Activated CD4-positive, alpha-beta memory T cell treated with anti-CD3 and anti-CD28 coated beads, Interleukin-2, amount 10 ng/mL, durations not matched to agents 7 days and 5 days (primary cell): ENCODE measurements at regions not wholly inside any gene's neighbourhood (a gene's known extent, or its start where the extent isn't known, plus 50 kb on each side); places are given as distances from the start of the nearest gene placed in this dataset.

Experiments
- CTCF ChIA-PET: fragments of 350-600 bp; sonication (Branson Sonifier 250); formaldehyde crosslinking; loops from one replicate; lab custom pipeline; 2021; ENCODE audit warnings: antibody characterized with exemption, inconsistent platforms; lab: Charles Lee
- POLR2A ChIA-PET: fragments of 350-600 bp; sonication (Branson Sonifier 250); formaldehyde crosslinking; loops from one replicate; lab custom pipeline; 2021; ENCODE audit warnings: antibody characterized with exemption; lab: Charles Lee
- DNase-seq: peaks from one replicate; pipeline ENCODE4 v3.0.0-alpha.2; 2020
- H3K27ac Mint-ChIP-seq: one replicate; pipeline ENCODE4 v1.8.0; 2021; ENCODE audit warnings: mild to moderate bottlenecking, mixed read lengths
- H3K27me3 Mint-ChIP-seq: one replicate; pipeline ENCODE4 v1.8.0; 2021; ENCODE audit warnings: mixed read lengths
- H3K36me3 Mint-ChIP-seq: one replicate; pipeline ENCODE4 v1.8.0; 2021; ENCODE audit warnings: low read depth, mixed read lengths
- H3K4me1 Mint-ChIP-seq: one replicate; pipeline ENCODE4 v1.8.0; 2021; ENCODE audit warnings: mixed read lengths
- H3K4me3 Mint-ChIP-seq: one replicate; pipeline ENCODE4 v1.8.0; 2021; ENCODE audit warnings: mild to moderate bottlenecking, mixed read lengths
- H3K9me3 Mint-ChIP-seq: one replicate; pipeline ENCODE4 v1.8.0; 2021; ENCODE audit warnings: mixed read lengths

DNA sequence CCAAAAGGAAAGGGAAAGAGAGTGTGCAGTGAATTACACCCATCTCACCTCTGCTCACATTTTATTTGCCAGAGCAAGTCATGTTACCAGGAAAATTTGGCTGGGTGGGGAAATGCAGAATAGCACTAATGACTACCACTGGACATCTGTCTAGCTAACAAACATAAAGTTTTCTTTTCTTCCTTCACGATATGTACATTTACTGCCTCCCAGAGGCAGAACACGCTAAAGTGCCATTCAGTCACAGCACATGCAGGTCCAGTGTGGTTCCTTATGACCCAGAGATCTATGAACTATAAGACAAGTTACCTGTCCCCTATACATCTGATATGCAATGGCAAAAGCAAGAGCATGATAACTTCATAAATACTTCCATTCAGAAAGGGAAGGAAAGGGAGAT, 194.1 kb downstream of the OGFRL1 start:
- Mint-ChIP-seq H3K9me3 (no peaks in the 10 kb centered on the region), H3K36me3 (no peaks in the 10 kb centered on the region), H3K4me1 (no peaks in the 10 kb centered on the region), H3K27me3 (peaks cover 4% of the 10 kb centered on the region), H3K27ac (no peak overlapping the region), H3K4me3 (no peak overlapping the region)
- no peak for DNase-seq
- ChIA-PET POLR2A (no interaction called here), CTCF (no interaction called here)

DNA sequence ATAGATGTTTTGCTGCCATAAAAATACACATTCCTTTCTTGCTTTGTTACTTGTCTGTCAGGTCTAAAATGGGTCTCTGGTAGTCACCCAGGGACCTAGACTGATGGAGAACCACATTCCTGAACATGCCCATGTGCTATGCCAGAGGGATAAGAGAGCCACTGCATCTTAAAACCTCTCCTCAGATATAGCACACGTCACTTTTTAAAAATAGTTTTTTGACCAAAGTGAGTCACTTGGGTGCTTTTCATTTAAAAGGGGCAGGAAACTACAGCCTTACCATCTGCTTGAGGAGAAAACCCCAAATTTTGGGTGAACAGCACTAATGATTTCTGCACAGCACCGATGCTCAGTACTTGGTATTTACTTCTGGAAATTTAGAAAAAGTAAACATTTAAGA, 197.8 kb downstream of the OGFRL1 start:
- no peak overlapping the region for H3K27ac Mint-ChIP-seq
- DNase-seq, result no peak
- H3K4me3 Mint-ChIP-seq, result no peak overlapping the region
- H3K36me3 Mint-ChIP-seq, result no peaks in the 10 kb centered on the region
- H3K9me3 Mint-ChIP-seq, result no peaks in the 10 kb centered on the region
- ChIA-PET CTCF (no interaction called here), POLR2A (no interaction called here)
- H3K27me3 Mint-ChIP-seq, result peaks cover 3% of the 10 kb centered on the region
- no peaks in the 10 kb centered on the region for H3K4me1 Mint-ChIP-seq

DNA sequence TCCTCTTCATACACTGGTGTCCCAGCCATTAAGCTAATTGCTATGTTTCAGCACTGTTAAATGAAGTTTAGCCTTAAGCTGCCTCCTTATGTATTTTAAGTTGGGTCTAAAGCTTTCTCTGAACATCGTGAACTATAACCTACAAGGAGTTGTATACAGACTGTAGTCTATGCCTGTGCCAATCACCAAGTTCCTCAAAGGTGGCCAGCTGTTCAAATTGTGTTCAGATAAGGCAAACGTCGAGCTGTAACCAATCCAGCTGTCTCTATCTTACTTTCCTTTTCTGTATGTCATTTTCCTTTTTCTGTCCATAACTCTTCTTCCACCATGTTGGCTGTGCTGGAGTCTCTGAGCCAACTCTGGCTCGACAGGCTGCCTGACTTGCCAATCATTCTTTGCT, 199.6 kb downstream of the OGFRL1 start:
- CTCF ChIA-PET, result no interaction called here

DNA sequence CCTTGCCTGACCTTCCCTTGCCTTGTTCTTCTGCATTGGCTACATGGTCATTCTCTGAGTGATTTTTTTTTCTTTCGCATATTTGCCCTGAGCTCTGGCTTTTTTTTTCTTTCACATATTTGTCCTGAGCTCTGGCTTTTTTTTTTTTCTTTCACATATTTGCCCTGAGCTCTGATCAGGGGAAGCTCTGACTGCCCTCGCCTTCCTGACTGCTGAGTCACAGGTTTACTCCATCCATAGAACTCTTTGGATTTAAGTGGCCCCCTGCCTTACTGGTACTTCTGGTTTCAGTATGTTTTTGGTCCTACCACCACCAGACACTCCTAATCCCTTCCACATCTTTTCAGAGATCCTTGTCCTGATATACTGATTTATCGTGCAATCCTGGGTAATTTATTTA, 201.1 kb downstream of the OGFRL1 start:
- Mint-ChIP-seq H3K9me3 (no peaks in the 10 kb centered on the region), H3K27me3 (peaks cover 5% of the 10 kb centered on the region), H3K4me3 (no peak overlapping the region), H3K27ac (no peak overlapping the region), H3K36me3 (no peaks in the 10 kb centered on the region), H3K4me1 (no peaks in the 10 kb centered on the region)
- DNase-seq, result no peak
- ChIA-PET POLR2A (no interaction called here), CTCF (no interaction called here)

More for the DNA sequence above, 199.6 kb downstream of the OGFRL1 start:
- DNase-seq, result no peak
- H3K4me1 Mint-ChIP-seq, result no peaks in the 10 kb centered on the region
- peaks cover 1% of the 10 kb centered on the region for H3K27me3 Mint-ChIP-seq
- POLR2A ChIA-PET, result no interaction called here
- no peaks in the 10 kb centered on the region for H3K9me3 Mint-ChIP-seq
- no peak overlapping the region for H3K27ac Mint-ChIP-seq
- H3K36me3 Mint-ChIP-seq, result no peaks in the 10 kb centered on the region
- H3K4me3 Mint-ChIP-seq, result no peak overlapping the region

GRCh38 chr6:71490876-71491275, 202.3 kb downstream of the OGFRL1 start:
- no peak for DNase-seq
- ChIA-PET CTCF (no interaction called here), POLR2A (no interaction called here)
- H3K9me3 Mint-ChIP-seq, result no peaks in the 10 kb centered on the region
- H3K27ac Mint-ChIP-seq, result no peak overlapping the region
- H3K36me3 Mint-ChIP-seq, result no peaks in the 10 kb centered on the region
- H3K4me1 Mint-ChIP-seq, result no peaks in the 10 kb centered on the region
- no peak overlapping the region for H3K4me3 Mint-ChIP-seq
- H3K27me3 Mint-ChIP-seq, result peaks cover 4% of the 10 kb centered on the region

DNA sequence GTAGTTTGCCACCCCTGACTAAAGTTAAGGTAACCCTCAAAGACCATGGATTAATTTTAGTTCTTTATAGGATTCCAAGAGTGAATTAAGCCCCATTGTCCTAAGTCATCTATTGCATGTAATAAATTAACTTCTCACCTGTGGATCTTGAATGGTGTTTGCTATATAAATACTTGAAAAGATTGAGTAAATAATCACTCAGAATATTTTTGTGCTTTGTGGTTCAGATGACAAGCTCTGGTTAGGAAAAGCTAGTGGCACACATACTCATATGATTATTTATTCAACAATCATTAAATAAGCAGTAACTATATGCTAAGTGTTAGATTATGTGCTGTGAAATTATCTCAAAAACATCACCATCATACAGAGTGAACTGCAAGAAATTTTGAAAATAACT, 203.2 kb downstream of the OGFRL1 start:
- Mint-ChIP-seq H3K36me3 (no peaks in the 10 kb centered on the region), H3K27ac (no peak overlapping the region), H3K4me1 (no peaks in the 10 kb centered on the region), H3K4me3 (no peak overlapping the region), H3K9me3 (no peaks in the 10 kb centered on the region), H3K27me3 (peaks cover 4% of the 10 kb centered on the region)
- CTCF ChIA-PET, result no interaction called here
- no peak for DNase-seq
- POLR2A ChIA-PET, result no interaction called here

DNA sequence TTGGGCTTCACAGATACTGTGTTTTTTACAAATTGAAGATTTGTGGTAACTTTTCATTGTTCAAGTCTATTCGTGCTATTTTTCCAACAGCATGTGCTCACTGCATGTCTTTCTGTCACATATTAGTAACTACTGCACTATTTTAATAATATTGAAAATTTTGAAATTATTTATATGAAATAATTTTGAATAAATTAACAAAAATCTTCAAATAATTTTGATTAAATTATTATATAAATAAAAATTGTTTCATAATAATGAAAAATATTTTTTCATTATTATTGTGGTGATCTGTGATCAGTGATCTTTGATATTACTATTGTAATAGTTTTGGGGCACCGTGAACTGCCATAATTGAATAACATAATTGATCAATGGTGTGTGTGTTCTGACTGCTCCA, 204.1 kb downstream of the OGFRL1 start:
- no peaks in the 10 kb centered on the region for H3K36me3 Mint-ChIP-seq
- H3K27ac Mint-ChIP-seq, result no peak overlapping the region
- H3K4me1 Mint-ChIP-seq, result no peaks in the 10 kb centered on the region
- ChIA-PET POLR2A (no interaction called here), CTCF (no interaction called here)
- no peak overlapping the region for H3K4me3 Mint-ChIP-seq
- no peaks in the 10 kb centered on the region for H3K9me3 Mint-ChIP-seq
- DNase-seq, result no peak
- H3K27me3 Mint-ChIP-seq, result peaks cover 4% of the 10 kb centered on the region

- no peak for DNase-seq
- H3K36me3 Mint-ChIP-seq, result no peaks in the 10 kb centered on the region
- H3K27me3 Mint-ChIP-seq, result peaks cover 4% of the 10 kb centered on the region
- H3K4me3 Mint-ChIP-seq, result no peak overlapping the region
- CTCF ChIA-PET, result no interaction called here
- H3K27ac Mint-ChIP-seq, result no peak overlapping the region
- H3K4me1 Mint-ChIP-seq, result no peaks in the 10 kb centered on the region
- POLR2A ChIA-PET, result no interaction called here
- no peaks in the 10 kb centered on the region for H3K9me3 Mint-ChIP-seq
These were observed 207.6 kb downstream of the OGFRL1 start for GRCh38 chr6:71496018-71496721.

DNA sequence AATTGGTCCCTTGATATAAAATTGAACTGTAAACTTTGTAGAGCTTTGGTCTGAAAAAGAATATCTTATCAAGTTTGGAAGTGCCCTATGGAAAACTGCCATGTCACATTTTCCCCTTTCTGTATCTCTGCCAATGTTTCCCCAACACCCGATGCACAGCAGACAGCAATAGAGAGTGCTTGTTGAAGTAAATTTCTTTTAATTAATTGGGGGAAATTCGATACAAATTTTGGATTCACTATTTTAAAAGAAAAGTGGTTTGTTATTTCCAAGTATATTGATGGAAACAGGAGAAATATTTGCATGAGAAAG, 208.1 kb downstream of the OGFRL1 start:
- Mint-ChIP-seq H3K4me1 (no peaks in the 10 kb centered on the region), H3K27ac (no peak overlapping the region), H3K4me3 (no peak overlapping the region), H3K27me3 (peaks cover 4% of the 10 kb centered on the region), H3K9me3 (no peaks in the 10 kb centered on the region), H3K36me3 (no peaks in the 10 kb centered on the region)
- ChIA-PET CTCF (no interaction called here), POLR2A (no interaction called here)
- no peak for DNase-seq

- H3K27ac Mint-ChIP-seq, result no peak overlapping the region
- no peaks in the 10 kb centered on the region for H3K4me1 Mint-ChIP-seq
- no peak for DNase-seq
- POLR2A ChIA-PET, result no interaction called here
- CTCF ChIA-PET, result no interaction called here
- peaks cover 4% of the 10 kb centered on the region for H3K27me3 Mint-ChIP-seq
- no peak overlapping the region for H3K4me3 Mint-ChIP-seq
- no peaks in the 10 kb centered on the region for H3K36me3 Mint-ChIP-seq
- H3K9me3 Mint-ChIP-seq, result no peaks in the 10 kb centered on the region
These were observed 210.0 kb downstream of the OGFRL1 start for GRCh38 chr6:71498638-71499037.

DNA sequence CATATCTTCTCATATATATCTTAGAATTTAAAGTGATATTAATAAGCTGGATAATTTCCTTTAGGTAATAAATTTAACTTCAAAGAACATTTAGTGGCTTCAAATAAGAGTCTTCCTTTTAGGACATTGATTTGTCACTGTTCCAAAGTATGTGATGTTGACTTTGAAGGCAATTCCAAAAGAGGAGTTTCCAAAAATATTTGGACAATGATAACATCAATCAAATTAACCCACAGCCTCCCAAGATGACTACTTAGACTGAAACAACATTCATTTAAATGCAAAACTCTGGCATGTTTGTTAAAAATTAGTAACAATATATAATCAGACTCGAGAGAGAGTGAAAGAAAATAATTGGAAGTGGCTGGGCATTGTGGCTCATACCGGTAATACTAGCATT, 211.1 kb downstream of the OGFRL1 start:
- POLR2A ChIA-PET, result no interaction called here
- Mint-ChIP-seq H3K4me3 (no peak overlapping the region), H3K36me3 (no peaks in the 10 kb centered on the region), H3K9me3 (no peaks in the 10 kb centered on the region), H3K27ac (no peak overlapping the region), H3K4me1 (no peaks in the 10 kb centered on the region), H3K27me3 (no peaks in the 10 kb centered on the region)
- CTCF ChIA-PET, result no interaction called here
- DNase-seq, result no peak

DNA sequence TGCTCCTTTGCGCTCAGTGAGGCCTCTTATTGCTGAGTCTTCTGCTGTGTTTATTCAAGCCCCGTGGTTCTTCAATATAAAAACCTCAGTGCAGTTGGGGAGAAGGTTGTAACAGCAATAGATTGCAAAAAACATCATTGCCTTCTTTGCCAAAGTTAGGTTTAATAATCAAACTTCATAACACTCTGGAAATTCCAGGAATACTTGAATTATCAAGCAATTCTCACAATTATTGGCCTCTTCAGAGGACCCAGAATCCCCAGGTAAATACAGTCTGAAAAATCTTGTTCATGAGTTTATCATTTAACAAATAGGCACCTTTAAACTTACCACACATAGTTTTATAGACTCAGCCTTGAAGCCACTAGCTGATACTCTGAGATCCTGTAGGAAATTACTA, 213.6 kb downstream of the OGFRL1 start:
- no peak for DNase-seq
- no peak overlapping the region for H3K4me3 Mint-ChIP-seq
- CTCF ChIA-PET, result no interaction called here
- POLR2A ChIA-PET, result no interaction called here
- no peaks in the 10 kb centered on the region for H3K36me3 Mint-ChIP-seq
- no peak overlapping the region for H3K27ac Mint-ChIP-seq
- no peaks in the 10 kb centered on the region for H3K9me3 Mint-ChIP-seq
- no peaks in the 10 kb centered on the region for H3K27me3 Mint-ChIP-seq
- H3K4me1 Mint-ChIP-seq, result no peaks in the 10 kb centered on the region

DNA sequence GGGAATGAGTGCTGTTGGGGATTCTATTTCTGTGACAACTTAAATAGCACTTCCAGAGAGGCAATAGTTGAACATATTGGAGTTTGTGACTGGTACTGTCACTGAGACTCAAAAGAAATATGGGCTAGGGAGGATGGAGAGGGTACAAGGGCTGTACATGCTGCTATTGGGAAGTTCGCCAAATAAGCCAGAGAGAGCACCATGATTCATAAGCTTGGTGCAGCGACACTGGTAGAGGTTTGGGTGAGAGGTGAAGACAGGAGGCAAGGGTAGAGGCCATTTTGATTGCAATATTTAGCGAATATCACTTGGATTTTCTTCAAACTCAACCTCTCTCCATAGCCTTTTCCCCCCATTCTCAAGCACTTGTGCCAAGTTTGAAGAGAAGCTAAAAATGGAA, 214.3 kb downstream of the OGFRL1 start:
- Mint-ChIP-seq H3K27ac (no peak overlapping the region), H3K36me3 (no peaks in the 10 kb centered on the region), H3K27me3 (no peaks in the 10 kb centered on the region), H3K9me3 (no peaks in the 10 kb centered on the region), H3K4me1 (no peaks in the 10 kb centered on the region), H3K4me3 (no peak overlapping the region)
- DNase-seq, result no peak
- ChIA-PET CTCF (no interaction called here), POLR2A (no interaction called here)

DNA sequence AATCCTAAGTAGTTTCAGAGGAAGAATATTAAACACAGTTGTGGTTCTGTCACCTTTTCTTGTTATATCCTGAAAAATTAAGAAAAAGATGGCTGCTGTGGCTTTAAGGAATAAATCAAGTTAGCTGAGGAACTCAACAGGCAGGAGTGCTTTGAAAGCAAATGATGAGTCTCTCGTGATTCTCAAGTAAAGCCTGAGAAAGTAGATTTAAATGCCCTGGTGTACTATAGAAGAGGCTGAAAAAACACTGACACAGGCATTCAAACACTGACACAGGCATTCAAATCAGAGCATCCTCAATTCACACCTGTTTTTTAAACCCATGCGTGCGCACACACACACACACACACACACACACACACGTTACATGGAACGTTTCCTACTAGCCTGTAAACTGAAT, 218.6 kb downstream of the OGFRL1 start:
- no peaks in the 10 kb centered on the region for H3K9me3 Mint-ChIP-seq
- ChIA-PET CTCF (no interaction called here), POLR2A (no interaction called here)
- no peaks in the 10 kb centered on the region for H3K27me3 Mint-ChIP-seq
- H3K27ac Mint-ChIP-seq, result no peak overlapping the region
- DNase-seq, result no peak
- H3K4me3 Mint-ChIP-seq, result no peak overlapping the region
- H3K4me1 Mint-ChIP-seq, result no peaks in the 10 kb centered on the region
- no peaks in the 10 kb centered on the region for H3K36me3 Mint-ChIP-seq
